Suprapubic skin (tissue), 3 donors: ENCODE measurements at regions not wholly inside any gene's neighbourhood (a gene's known extent, or its start where the extent isn't known, plus 50 kb on each side); places are given as distances from the start of the nearest gene placed in this dataset.

Experiments used
- CTCF ChIP-seq, 2 donors: fragments of 200-600 bp in 1 of 2; fragments of 450-650 bp in 1 of 2; sonication (generic) in 1 of 2; IDR thresholded peaks; one replicate each; pipeline ENCODE4 v1.5.1; 2016 to 2019; ENCODE audit warnings: antibody characterized with exemption in 2 of 2, mild to moderate bottlenecking in 1 of 2, moderate library complexity in 1 of 2
- EP300 ChIP-seq: sonication (generic); formaldehyde crosslinking; IDR thresholded peaks from one replicate; pipeline ENCODE4 v1.6.1; 2017; ENCODE audit warnings: antibody characterized with exemption
- POLR2A ChIP-seq, 2 donors: fragments of 450-650 bp; IDR thresholded peaks; one replicate each; pipeline ENCODE4 v1.6.1; 2017; ENCODE audit warnings: antibody characterized with exemption in 2 of 2, mild to moderate bottlenecking in 2 of 2, moderate library complexity in 2 of 2

- TF ChIP-seq CTCF (IDR thresholded peaks at IDR 0.05) (no peak), EP300 (no peak), POLR2A (IDR thresholded peaks at IDR 0.05) (no peak)
Observed at GRCh38 chr2:107354175-107354574, 468.2 kb upstream of the ST6GAL2 start.
